H1 (cell line): ENCODE measurements at regions not wholly inside any gene's neighbourhood (a gene's known extent, or its start where the extent isn't known, plus 50 kb on each side); places are given as distances from the start of the nearest gene placed in this dataset.

Source experiments
- CTCF ChIA-PET: fragments of 300-600 bp; sonication (Branson Sonifier 250); formaldehyde crosslinking; loops from one replicate; lab custom pipeline; 2021; ENCODE audit not compliant: partially characterized antibody; lab: Charles Lee
- POLR2A ChIA-PET: fragments of 300-600 bp; sonication (Branson Sonifier 250); formaldehyde crosslinking; loops from one replicate; lab custom pipeline; 2021; ENCODE audit warnings: inconsistent platforms; ENCODE audit not compliant: partially characterized antibody; lab: Charles Lee
- DNase-seq, 2 experiments: peaks; one replicate each; pipeline versions ENCODE4 v3.0.0 to v3.0.0-alpha.2; 2010 to 2022; ENCODE audit warnings: low spot score in 2 of 2, low read depth in 1 of 2, mixed read lengths in 1 of 2
- FAIRE-seq: peaks from 2 replicates; lab custom pipeline; 2011; peaks lifted over from hg19 to GRCh38; lab: Jason Lieb, UNC
- H2AFZ ChIP-seq: 2 replicates; pipeline ENCODE4 v1.8.1; 2012; ENCODE audit warnings: low read length, inconsistent platforms
- H2AK5ac ChIP-seq: 2 replicates; pipeline ENCODE4 v1.6.1; 2013; ENCODE audit warnings: low read depth, low read length
- H2BK120ac ChIP-seq: replicated peaks from 2 replicates; pipeline ENCODE3; 2013; ENCODE audit warnings: low read depth, low read length, inconsistent platforms
- H2BK12ac ChIP-seq: 2 replicates; pipeline ENCODE4 v1.6.1; 2013; ENCODE audit warnings: low read depth, low read length
- H2BK15ac ChIP-seq: 2 replicates; pipeline ENCODE4 v1.6.1; 2013; ENCODE audit warnings: low read length
- H2BK20ac ChIP-seq: 2 replicates; pipeline ENCODE4 v1.6.1; 2013; ENCODE audit warnings: low read length
- H2BK5ac ChIP-seq: 2 replicates; pipeline ENCODE4 v1.6.1; 2013; ENCODE audit warnings: low read depth, low read length
- H3K14ac ChIP-seq: 2 replicates; pipeline ENCODE4 v1.6.1; 2013; ENCODE audit warnings: inconsistent platforms; ENCODE audit not compliant: insufficient read length
- H3K18ac ChIP-seq: 2 replicates; pipeline ENCODE4 v1.6.1; 2013; ENCODE audit warnings: low read length; ENCODE audit errors: extremely low read depth
- H3K23ac ChIP-seq: 2 replicates; pipeline ENCODE4 v1.6.1; 2013; ENCODE audit warnings: inconsistent platforms; ENCODE audit not compliant: insufficient read length
- H3K23me2 ChIP-seq: 2 replicates; pipeline ENCODE4 v1.6.1; 2013; ENCODE audit warnings: low read depth, low read length
- H3K27ac ChIP-seq: 2 replicates; pipeline ENCODE4 v1.6.1; 2011; ENCODE audit warnings: low read depth, low read length, inconsistent platforms
- H3K27me3 ChIP-seq, 4 experiments: replicated peaks in 1 of 4; 1 replicate in 1 of 4; 2 replicates in 3 of 4; pipeline versions ENCODE4 v1.6.1 to v1.8.1; 2011 to 2013; ENCODE audit warnings: low read length in 3 of 4, mild to moderate bottlenecking in 3 of 4, inconsistent platforms in 2 of 4, mixed read lengths in 2 of 4, moderate library complexity in 1 of 4; ENCODE audit not compliant: control insufficient read depth in 3 of 4, insufficient read depth in 3 of 4; ENCODE audit errors: extremely low read depth in 1 of 4
- H3K36me3 ChIP-seq, 4 experiments: 2 replicates each; pipeline versions ENCODE4 v1.6.1 to v1.8.1; 2011 to 2013; ENCODE audit warnings: mild to moderate bottlenecking in 4 of 4, low read length in 3 of 4, moderate library complexity in 2 of 4, control low read depth in 1 of 4, inconsistent platforms in 1 of 4; ENCODE audit not compliant: insufficient read depth in 4 of 4, control insufficient read depth in 2 of 4
- H3K4ac ChIP-seq: replicated peaks from 2 replicates; pipeline ENCODE3; 2013; ENCODE audit warnings: low read length, low read depth, mixed read lengths, inconsistent platforms; ENCODE audit not compliant: insufficient read length
- H3K4me1 ChIP-seq, 4 experiments: replicated peaks in 1 of 4; 1 replicate in 1 of 4; 2 replicates in 3 of 4; pipeline versions ENCODE4 v1.6.1 to v1.8.1; 2011 to 2013; ENCODE audit warnings: low read length in 3 of 4, inconsistent platforms in 2 of 4, mixed read lengths in 1 of 4; ENCODE audit not compliant: insufficient read depth in 4 of 4, control insufficient read depth in 3 of 4
- H3K4me2 ChIP-seq, 2 experiments: 2 replicates each; pipeline versions ENCODE4 v1.6.1 to v1.8.1; 2011 to 2013; ENCODE audit warnings: low read depth in 2 of 2, low read length in 2 of 2, control low read depth in 1 of 2, inconsistent platforms in 1 of 2, mild to moderate bottlenecking in 1 of 2; ENCODE audit not compliant: insufficient read depth in 1 of 2
- H3K4me3 ChIP-seq, 4 experiments: fragments of 200-600, 300-600 bp in 1 of 4; sonication (generic), shearing (Covaris generic), sonication (Bioruptor Twin) in 1 of 4; 2 replicates each; pipeline versions ENCODE4 v1.5.1 to v1.8.1; 2011 to 2016; ENCODE audit warnings: low read length in 4 of 4, low read depth in 3 of 4, control low read depth in 2 of 4, inconsistent platforms in 2 of 4, mild to moderate bottlenecking in 2 of 4, mixed read lengths in 1 of 4, moderate library complexity in 1 of 4; ENCODE audit not compliant: insufficient read depth in 2 of 4; ENCODE audit errors: extremely low read depth in 1 of 4
- H3K56ac ChIP-seq: replicated peaks from 2 replicates; pipeline ENCODE3; 2013; ENCODE audit warnings: low read depth, mild to moderate bottlenecking, mixed read lengths, low read length, inconsistent platforms; ENCODE audit not compliant: insufficient read length
- H3K79me1 ChIP-seq: 2 replicates; pipeline ENCODE4 v1.6.1; 2013; ENCODE audit warnings: low read depth, low read length, control low read depth
- H3K79me2 ChIP-seq, 2 experiments: 2 replicates each; pipeline versions ENCODE4 v1.6.1 to v1.8.1; 2012 to 2013; ENCODE audit warnings: low read length in 2 of 2, mild to moderate bottlenecking in 2 of 2, inconsistent platforms in 1 of 2; ENCODE audit not compliant: insufficient read depth in 2 of 2, control insufficient read depth in 1 of 2
- H3K9ac ChIP-seq, 4 experiments: replicated peaks in 1 of 4; 1 replicate in 1 of 4; 2 replicates in 3 of 4; pipeline versions ENCODE4 v1.6.1 to v1.8.1; 2011 to 2013; ENCODE audit warnings: low read depth in 3 of 4, low read length in 3 of 4, control low read depth in 2 of 4, mild to moderate bottlenecking in 2 of 4, moderate library complexity in 2 of 4, inconsistent platforms in 1 of 4; ENCODE audit errors: extremely low read depth in 1 of 4
- H3K9me3 ChIP-seq, 2 experiments: 2 replicates each; pipeline versions ENCODE4 v1.6.1 to v1.8.1; 2012 to 2013; ENCODE audit warnings: mild to moderate bottlenecking in 2 of 2, moderate library complexity in 2 of 2, control low read depth in 1 of 2, inconsistent platforms in 1 of 2, low read depth in 1 of 2, low read length in 1 of 2, mixed read lengths in 1 of 2; ENCODE audit not compliant: insufficient read depth in 2 of 2
- H4K20me1 ChIP-seq, 2 experiments: replicated peaks in 1 of 2; 2 replicates each; pipeline versions ENCODE3 to v1.8.1; 2011 to 2013; ENCODE audit warnings: inconsistent platforms in 2 of 2, low read length in 2 of 2, mild to moderate bottlenecking in 1 of 2; ENCODE audit not compliant: insufficient read depth in 2 of 2, control insufficient read depth in 1 of 2
- H4K5ac ChIP-seq: 2 replicates; pipeline ENCODE4 v1.6.1; 2013; ENCODE audit warnings: low read length, low read depth, mixed read lengths, inconsistent platforms; ENCODE audit not compliant: insufficient read length
- H4K8ac ChIP-seq: 2 replicates; pipeline ENCODE4 v1.8.0; 2013; ENCODE audit warnings: mild to moderate bottlenecking, moderate library complexity, low read length, inconsistent platforms; ENCODE audit not compliant: insufficient read depth; ENCODE audit errors: extremely low read depth
- H4K91ac ChIP-seq: replicated peaks from 2 replicates; pipeline ENCODE3; 2013; ENCODE audit warnings: low read length, mixed read lengths, inconsistent platforms; ENCODE audit not compliant: insufficient read length
- BACH1 ChIP-seq: IDR thresholded peaks from 2 replicates; pipeline ENCODE4 v1.6.1; 2012; ENCODE audit warnings: low read length, improper control_type of control experiment
- JUN ChIP-seq: IDR thresholded peaks from 2 replicates; pipeline ENCODE4 v1.6.1; 2011; ENCODE audit warnings: low read depth, mild to moderate bottlenecking, improper control_type of control experiment, low read length
- RBBP5 ChIP-seq: IDR thresholded peaks from 2 replicates; pipeline ENCODE4 v1.7.1; 2012; ENCODE audit warnings: low read depth, mild to moderate bottlenecking, inconsistent platforms, low read length, moderate library complexity, borderline replicate concordance
- SP1 ChIP-seq: IDR thresholded peaks from 2 replicates; pipeline ENCODE4 v1.6.1; 2011; ENCODE audit warnings: low read depth, low read length
- WGBS, 2 experiments: shearing (Covaris generic) in 1 of 2; methylation state at CpG; one replicate each; pipeline versions ENCODE4 v1.1.6 to v1.1.7; 2013 to 2015; ENCODE audit warnings: low lambda C conversion rate in 2 of 2, mixed read lengths in 2 of 2, inconsistent platforms in 1 of 2, low coverage in 1 of 2, missing lambda C conversion rate in 1 of 2; ENCODE audit not compliant: insufficient replicate concordance in 2 of 2, insufficient coverage in 1 of 2, insufficient read length in 1 of 2; ENCODE audit errors: extremely low coverage in 1 of 2, missing lambda C conversion rate in 1 of 2; 5-methylcytosine and 5-hydroxymethylcytosine counted together

DNA sequence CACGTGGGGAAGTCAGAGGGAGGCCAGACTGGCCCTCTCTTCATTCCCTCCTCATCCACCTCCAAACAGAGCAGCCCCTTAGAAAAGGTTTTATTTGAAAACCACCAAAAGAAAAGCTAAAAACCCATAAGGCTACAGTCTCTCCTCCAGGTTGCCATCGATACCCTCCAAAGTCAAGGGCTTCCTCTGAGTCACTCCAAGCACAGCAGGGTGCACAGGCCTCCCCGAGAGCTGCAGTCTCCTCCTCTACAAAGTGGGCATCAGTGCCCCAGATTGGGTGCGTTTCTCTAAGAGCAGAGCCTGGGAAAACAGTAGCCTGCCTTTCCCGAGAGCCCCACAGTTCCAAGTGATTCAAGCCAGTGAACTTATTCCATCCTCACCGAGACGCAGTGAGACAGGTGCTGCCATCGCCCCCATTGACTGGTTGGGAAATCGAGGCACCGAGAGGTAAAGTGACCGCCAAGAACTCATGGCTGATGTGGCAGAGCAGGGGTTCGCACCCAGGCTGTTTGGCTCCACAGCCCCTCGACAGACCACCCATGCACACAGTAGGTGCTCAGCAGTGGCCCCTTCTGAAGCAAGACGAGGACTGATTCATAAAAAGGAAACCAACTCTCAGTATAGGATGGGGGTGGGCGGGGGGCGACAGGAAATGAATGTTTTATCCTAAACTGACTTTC lies 91.7 kb upstream of the SHISAL1 start:
- DNase-seq: no peak
- Histone ChIP-seq H3K56ac (no peak overlapping the region), H3K23me2 (no peaks in the 10 kb centered on the region), H2BK5ac (no peak overlapping the region), H3K4me2 (no peak overlapping the region), H2AK5ac (no peak overlapping the region), H4K8ac (no peak overlapping the region), H2BK120ac (no peak overlapping the region), H4K20me1 (peaks cover 0 to 2% of the 10 kb centered on the region in 2 experiments), H3K27ac (no peak overlapping the region), H3K9me3 (no peaks in the 10 kb centered on the region; a peak in 1 of 4 replicates), H3K27me3 (no peaks in the 10 kb centered on the region; a peak in 2 of 7 replicates), H3K4ac (no peak overlapping the region), H2BK12ac (no peak overlapping the region)
- POLR2A ChIA-PET: no interaction called here
- TF ChIP-seq SP1 (no peak), RBBP5 (no peak), JUN (no peak), BACH1 (no peak)
- TF ChIP-seq, all 59 proteins: peak for 0
- 95% methylated on average over 15 of the region's 16 CpGs; no CpG with 5 or more reads in 1 of the 2 experiments for WGBS, 2 experiments
- Histone ChIP-seq H3K4me1 (peaks cover 6 to 10% (median 10%) of the 10 kb centered on the region in 4 experiments), H3K36me3 (no peaks in the 10 kb centered on the region), H2BK20ac (no peak overlapping the region), H3K18ac (no peak overlapping the region), H3K4me3 (no peak overlapping the region), H2AFZ (no peak overlapping the region), H3K23ac (no peak overlapping the region), H2BK15ac (peak overlapping the region; percentile 61; the same call in 1 of the 2 replicates), H3K9ac (no peak overlapping the region), H4K5ac (no peak overlapping the region), H3K79me2 (no peaks in the 10 kb centered on the region), H3K79me1 (no peaks in the 10 kb centered on the region; the same call in 1 of the 2 replicates), H4K91ac (no peak overlapping the region), H3K14ac (no peak overlapping the region)
- CTCF ChIA-PET: interaction anchor here (0.6 to 1.0 kb wide), 4 partner anchors 40 to 293 kb away, joined by 3 to 4 read pairs (median 4); no protein-coding TSS in a partner anchor
- no peak for FAIRE-seq
